IPS DF 4.7 (cell line): ENCODE measurements at regions not wholly inside any gene's neighbourhood (a gene's known extent, or its start where the extent isn't known, plus 50 kb on each side); places are given as distances from the start of the nearest gene placed in this dataset.
A peak's percentile ranks its signal among the peaks of the same experiment; 100 is the strongest.

ENCODE experiments used
- DNase-seq: peaks from one replicate; pipeline ENCODE4 v3.0.0-alpha.2; 2013; ENCODE audit warnings: low spot score; ENCODE audit errors: extremely low read depth

DNA sequence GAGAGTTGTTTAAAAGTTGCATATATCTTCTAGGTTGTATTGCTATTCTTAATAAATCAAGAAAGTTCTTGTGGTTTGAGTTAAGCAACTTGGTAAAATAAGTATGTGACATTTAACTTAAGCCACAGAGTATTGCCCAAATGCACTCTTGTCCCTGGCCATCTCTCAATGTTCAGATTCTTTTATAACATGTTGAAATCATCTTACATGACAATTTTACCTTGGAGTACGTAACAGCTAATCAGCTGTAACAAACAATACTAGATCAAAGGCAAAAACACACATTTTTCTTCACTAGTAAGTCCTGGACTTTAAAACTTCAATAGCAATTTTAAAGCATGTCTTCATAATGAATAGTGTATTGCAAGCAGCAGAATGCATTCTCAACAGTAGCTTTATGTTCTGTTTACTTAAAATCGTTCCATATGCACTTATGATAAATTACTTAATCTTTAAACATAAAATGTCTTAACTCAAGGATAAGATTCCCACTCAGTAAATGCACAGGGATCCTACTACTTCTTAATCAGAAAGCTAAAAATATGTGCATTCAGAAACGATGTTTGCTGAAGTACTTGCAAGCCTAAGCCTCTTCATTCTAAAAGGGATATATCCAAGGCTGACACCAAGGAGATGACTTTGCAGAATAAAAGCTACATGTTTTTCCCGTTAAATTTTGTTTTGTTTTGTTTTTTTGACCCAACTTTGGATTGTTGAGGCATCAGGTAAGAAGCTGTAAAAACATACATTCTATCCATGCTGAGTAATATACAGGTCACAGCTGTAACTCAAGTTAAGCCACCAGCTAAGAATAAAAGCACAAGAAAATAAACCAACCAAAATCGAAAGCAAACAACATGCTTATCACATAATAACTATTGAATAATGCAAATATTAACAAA, 86.1 kb upstream of the NFIB start:
- DNase-seq, result no peak

DNA sequence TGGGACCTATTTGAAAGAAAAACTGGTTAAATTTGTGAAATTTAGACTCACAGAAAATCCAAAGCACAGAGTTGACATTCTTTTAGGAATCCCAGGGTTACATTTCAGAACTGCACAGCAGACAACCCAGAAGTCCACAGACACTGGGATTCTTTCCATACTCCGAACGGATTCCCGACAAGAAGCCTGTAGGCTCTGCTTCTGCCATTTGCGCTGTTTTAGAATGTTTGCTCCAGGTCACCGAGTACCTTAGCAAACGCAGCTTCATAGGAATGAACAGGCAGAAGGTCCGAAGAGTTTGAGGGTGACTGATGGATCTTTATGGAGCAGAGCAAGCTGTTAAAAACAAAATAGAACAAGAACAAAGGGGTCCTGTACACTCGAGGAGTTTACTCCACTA, 84.5 kb upstream of the NFIB start:
- DNase-seq, result no peak

DNA sequence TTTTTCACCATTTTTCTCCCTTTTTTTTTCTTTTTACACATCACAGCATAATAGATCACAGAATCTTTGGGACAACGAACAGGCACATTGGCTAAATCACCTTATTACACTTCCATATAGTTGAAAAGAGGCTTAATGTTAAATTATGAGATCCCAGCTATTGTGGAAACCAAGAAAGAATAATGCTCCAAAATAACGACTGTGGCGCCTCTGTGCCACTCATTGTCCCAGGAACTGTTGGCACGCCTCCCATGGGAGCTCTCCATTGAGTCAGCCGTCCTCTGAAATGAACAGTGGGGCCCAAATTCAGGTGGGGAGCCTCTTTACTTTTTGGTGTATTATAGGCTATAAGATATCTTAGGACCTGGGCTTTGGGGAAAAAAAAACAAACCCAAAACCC, 82.2 kb upstream of the NFIB start:
- DNase-seq, result no peak

DNA sequence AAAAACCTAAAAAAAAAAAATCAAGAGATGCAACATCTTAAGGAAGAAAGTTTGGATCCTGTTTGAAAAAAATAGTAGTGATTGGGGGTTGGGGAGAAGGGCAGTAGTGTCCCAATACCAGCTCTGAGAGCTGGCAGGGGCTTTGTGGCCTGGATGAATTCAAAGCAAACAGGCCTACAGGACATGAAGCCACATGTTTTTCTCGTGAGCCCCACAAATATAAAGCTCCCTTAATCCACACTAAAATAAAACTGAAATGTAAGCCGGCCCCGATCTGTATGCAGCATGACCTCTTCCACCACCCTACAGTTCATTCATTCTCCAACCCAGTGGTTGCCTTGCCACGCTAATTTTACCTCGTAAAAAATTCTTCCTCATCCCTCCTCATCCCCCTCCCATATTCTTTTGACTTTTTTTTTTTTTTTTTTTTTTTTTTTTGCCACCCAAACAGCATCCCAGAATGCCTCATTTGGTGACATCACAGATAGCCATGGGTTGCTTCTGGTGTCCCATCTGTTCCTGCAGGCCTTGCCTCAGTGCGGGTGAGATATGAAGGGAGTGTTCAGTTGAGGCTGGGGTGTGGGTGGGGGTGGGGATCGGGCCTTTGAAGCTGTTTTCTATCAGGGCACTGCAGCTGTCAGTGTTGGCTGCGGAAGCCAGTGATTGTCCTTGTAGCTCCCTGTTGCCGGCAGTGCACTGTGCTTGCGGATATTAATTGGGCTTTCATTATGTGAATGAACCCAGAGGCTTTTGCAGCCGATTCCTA, 81.6 kb upstream of the NFIB start:
- DNase-seq, result no peak

DNA sequence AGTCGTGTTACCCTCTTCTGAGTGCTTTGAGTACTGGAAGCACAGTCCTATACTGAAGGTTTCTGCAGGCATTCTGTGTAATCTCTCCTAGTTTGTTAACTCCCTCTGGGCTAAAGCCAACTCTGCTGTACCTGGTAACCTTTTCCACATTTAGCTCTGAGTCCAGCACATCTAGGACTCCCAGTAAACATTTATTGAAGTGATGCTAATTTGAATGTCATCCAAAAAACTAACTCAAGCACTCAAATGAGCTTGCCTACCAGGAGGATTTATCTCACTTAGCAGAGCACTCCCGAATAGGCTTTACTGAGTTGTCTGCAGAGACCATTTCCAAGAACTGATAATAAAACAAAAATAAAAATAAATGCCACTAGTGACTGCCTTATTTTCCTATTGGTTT, 79.5 kb upstream of the NFIB start:
- no peak for DNase-seq

DNA sequence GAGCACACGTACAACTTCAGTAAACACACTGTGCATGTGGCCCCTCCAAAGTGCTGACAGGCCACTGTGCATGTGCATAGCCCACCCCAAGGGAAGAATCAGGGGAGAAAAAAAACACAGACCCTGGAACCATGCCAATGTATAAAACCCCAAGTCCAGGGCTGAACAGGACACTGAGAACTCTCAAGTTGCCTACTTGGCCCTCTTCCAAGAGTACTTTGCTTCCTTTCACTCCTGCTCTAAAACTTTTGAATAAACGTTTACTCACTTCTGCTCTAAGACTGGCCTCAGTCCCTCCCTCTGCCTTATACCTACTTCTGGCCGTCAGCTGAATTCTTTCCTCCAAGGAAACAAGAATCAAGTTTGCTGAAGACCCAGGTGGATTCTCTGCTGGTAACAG, 77.7 kb upstream of the NFIB start:
- DNase-seq, result no peak

DNA sequence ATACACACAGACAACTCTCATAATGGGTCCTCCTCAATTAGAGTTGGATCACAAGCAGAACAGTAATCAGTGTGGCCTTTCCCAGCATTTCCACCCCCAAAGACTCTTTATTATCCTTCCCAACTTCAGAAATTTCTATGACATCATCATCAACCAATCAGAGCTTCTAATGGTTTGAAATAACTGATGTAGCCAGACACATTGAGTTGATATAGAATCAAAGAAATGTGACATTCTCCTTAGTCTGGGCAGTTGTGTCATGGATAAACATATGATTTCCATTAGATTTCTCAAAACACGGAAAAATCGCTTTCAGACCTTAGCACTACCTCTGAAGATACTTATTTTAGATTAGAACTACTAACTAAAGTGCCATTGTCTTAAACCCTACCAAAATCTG, 75.7 kb upstream of the NFIB start:
- DNase-seq, result no peak

DNA sequence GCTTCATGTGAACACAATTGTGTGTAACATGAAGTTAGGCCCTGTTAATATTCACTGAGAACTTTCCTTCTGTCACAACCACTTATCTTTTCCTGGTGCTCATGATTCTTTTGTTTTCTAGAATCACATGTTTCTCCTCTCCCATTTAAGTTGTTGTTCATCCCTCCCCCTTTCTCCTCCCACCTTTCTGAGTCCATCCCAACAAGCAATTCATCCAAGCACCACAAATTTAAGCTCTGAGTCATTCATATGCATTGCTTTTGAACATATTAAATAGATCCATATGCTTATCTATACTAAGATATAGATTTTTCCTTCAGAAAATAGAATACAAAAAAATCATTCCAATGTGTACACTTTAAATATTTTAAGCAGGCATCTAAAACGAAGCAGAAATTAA, 75.2 kb upstream of the NFIB start:
- no peak for DNase-seq

DNA sequence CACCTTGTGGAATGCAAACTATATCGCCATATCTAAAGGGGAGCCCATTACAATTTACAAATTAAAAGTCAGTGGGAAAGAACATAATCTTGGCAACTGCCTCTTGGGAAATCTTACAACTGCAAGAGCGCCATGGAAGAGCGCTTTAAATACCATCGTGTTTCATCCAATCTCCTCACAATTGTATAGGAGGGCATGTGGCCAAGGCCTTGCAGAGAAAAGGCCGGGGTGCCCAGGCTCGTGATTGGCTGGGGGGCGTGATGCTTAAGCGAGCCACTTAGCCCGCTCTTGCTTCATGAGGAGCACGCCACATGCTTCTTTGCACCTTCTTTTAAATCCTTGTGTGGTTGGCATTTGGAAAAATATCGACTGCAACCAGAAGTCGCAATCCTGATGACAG, 69.8 kb upstream of the NFIB start:
- DNase-seq, result no peak

DNA sequence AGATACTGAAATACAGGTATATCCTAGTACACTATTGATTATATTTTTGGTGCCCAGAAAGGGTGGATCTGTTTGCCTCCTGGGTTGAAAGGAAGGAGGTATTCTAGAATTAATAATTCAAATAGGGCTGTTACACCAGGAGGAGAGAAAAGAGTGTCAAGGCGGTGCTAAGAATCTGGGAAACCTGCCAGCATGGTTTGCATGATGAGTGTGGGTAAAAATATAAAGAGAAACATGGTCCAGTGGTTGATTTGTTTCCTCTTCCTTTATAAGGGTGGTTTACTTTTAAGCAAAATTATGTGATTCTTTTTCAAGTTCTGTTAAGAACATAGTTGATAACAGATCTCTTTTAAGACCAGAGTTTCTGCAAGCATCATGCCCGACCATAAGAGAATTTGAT, 69.4 kb upstream of the NFIB start:
- DNase-seq, result no peak

DNA sequence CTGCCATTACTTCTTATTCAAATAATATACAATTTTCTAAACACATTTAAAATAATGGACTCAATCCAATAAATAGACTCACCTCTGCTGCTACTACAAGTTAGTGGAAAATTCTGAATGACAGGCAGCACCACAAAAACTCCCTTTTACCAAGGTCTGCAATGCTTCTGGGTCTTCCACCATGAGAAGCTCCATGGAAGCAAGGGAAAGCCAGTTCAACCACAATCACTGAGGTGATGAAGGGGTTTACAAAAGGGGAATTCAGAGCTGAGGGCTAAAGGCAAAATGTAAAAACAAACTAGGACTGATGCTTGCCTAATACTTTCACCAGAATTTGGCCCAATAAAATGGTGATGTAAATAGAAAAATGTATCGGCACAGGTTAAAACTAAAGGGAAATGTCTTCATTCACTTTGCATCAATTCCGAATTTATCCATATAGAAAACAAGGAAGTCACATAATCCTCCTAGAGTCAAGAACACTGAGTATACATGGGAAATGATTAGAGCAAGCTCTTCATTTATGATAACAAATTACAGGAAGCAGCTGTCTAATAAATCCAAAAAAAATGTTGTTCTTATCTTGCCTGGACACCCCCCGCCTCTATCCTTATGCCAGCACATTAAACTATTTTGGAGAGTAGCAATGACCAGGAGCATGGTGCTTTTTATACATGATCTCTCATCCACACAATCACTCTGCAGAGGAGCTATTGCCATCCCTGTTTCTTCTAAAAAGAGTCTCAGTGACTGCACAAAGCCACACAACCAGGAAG, 66.3 kb upstream of the NFIB start:
- DNase-seq, result no peak

DNA sequence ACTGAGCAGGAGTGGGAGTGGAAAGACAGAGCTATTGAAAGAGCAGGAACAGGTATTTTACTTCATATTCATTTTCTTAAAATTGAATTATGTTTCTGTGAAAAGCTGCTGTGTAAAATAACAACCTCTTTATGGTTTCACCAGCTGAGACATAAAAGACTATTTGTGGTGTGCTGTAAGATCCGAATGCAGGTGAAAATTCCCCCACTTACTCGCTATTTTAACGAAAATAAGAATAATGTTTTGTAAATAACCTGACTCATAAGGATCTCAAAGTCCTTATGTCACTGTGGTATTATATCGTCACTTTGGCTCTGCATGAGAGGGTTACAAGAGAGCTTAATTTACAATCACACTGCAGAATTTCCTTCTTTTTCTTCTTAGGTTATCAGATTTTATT, 65.3 kb upstream of the NFIB start:
- DNase-seq, result no peak

DNA sequence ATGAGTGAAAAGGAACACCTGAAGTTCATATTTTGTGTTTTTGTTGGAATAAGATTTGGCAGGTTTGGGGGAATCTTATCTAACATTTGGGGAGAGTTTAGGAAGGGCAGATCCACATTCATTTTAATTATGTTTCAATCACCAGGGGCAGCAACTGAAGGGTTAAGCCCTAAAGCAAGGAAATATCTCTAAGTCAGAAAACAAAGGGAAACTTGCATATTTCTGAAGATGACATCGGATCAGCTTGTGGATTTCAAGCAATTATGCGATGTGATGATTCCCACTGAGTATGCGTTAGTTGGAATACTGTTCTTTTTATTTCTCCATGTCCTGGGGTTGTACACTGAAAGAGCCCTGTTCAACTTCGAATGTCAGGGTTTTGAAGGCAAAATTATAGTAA, 59.8 kb upstream of the NFIB start:
- DNase-seq, result no peak

DNA sequence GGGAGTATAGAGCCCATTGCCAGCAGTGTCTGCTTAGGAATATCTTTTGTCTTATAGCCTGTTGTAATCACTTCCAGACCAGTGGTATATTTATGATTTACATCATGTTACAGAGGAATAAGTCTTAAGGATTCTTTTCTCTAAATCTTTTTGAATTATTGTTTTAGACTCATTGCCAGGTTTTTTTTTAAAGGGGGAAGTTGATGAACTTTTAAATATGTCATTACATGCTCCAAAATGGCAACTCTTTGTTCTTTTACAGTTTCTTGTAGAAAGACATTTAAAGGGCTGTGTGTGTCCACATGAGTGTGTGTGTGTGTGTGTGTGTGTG, 59.4 kb upstream of the NFIB start:
- DNase-seq, result no peak

DNA sequence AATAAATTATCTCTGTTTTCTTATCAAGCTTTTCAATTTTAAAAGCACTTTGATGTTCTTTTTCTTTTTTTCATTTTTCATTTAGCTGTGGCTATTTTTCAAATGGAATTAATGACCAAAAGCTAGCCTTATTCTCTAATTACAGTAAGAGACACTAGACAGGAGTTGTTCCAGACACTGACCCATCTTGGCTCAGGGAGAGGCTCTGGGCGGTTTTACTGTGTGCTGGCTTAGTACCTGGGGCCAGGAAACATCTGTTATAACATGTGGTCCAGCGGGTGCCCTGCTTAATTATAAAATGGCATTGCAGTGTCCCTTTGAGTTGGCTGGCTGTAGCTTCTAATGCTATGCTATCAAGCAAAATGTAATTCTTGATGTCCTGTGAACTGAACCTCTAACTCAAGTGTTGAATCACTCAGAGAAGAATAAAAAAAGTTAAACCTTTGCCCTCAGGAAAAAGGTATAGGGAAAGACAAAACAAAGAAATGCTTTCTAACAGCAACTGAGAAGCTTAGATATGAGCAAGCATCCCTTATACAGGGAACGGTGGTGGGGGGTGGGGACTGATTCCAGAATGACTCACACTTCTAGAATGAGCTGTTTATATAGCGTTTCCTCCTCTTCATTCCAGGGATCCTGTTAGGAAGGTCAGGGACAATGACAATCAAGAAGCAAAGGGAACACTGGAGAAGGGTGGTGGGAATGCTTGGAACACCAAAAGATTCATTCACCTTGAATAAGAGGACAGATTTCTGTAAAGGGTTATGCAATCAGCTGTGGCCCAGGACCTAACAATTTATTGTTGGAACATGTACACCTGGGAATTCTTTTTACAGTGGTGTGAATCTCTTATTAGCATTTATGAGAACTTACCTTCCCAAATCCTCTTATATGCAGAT, 58.7 kb upstream of the NFIB start:
- DNase-seq, result peak; percentile 66

DNA sequence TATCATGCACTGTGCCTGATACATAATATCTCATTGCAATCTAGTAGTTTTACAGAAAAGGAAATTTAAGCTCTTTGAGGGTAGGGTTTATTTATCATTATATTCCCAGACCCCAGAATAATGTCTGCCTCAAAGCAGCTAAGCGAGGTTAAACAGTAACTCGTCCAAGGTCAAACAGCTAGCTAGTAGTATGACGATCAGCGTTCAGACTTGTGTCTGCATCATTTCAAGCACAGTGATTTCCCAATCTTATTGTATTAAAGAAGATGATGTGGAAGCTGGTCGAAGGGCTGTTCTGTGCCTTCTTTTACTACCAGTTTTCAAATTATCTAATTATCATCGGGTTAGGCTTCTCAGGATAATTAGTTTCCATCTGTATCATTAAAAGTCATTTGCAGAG, 55.1 kb upstream of the NFIB start:
- no peak for DNase-seq

DNA sequence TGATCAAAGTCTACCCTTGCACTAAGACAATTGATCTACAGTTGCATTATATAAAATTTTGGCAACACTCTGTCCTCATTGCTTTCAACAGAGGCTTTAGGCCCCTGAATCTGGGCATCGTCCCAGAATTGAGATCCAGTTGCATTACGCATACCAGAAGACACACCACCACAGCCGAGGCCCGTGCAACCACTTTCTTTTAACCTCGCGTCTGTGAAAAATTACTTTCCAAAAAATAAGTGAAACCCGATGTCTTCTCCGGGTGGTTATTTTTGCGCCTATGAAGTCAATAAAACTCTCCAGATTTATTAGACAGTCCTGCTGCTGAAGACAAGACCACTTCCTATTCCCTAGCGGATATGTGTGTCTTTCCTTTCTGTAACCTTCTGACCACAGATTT, 52.1 kb upstream of the NFIB start:
- DNase-seq, result no peak

DNA sequence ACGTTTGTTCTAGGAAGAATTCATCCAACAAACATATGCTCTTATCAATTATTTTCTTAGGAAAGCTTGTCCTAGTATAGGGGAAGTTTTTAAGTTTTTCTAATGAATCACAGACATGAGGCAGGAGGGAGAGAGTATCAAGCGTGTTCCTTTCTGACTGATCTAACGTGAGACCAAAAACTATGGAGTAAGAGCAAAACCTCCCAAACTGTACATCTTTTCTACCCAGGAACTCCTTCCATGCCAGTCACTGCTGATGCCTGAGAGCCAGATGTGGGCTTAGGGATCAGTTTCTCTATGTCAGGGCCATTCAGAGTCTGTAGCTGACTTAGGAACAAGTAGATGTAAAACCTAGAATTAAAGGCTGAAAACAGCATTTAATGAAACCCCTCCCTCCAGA, 51.7 kb upstream of the NFIB start:
- no peak for DNase-seq
